ENCODE measurements at regions not wholly inside any gene's neighbourhood (a gene's known extent, or its start where the extent isn't known, plus 50 kb on each side); places are given as distances from the start of the nearest gene placed in this dataset.

DNA sequence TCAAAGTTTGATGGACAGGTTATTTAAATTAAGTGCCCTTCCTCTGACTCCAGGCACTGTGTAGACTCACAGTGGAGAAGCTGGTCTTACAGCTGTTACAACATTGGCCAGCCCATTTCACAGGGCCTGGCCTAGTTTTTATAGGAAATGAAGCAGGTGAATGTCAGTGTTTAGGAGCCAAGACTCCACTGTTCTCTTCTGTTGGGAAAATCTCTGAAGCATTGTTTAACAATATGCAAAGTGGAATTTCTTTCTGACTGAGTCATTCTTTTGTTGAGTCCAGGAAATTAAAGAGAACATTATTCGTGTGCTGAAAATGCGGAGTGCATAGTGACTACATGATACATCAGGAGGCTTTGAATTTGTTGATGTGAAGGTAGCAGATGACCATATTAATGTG is 64.7 kb downstream of the ARRDC4 start:
- CTCF ChIA-PET = no interaction called here
- H3K4me1 ChIP-seq (ENCODE audit: control insufficient read depth in 2 of 2, insufficient read depth in 2 of 2, low read length in 2 of 2) = no peaks in the 10 kb centered on the region
- Mint-ChIP-seq H3K36me3 (peaks cover 0 to 4% (median 0%) of the 10 kb centered on the region in 5 donors), H3K27ac (no peak overlapping the region), H3K4me3 (no peak overlapping the region), H3K4me1 (no peaks in the 10 kb centered on the region), H3K9me3 (peaks cover 0 to 13% (median 3%) of the 10 kb centered on the region in 11 donors), H3K27me3 (peaks cover 2 to 20% (median 16%) of the 10 kb centered on the region in 5 donors)
- H3K27ac ChIP-seq (ENCODE audit: low read depth, low read length) = no peak overlapping the region
- no peak for ATAC-seq
- H3K9me3 ChIP-seq (ENCODE audit: control insufficient read depth in 2 of 3, low read length in 3 of 3) = no peaks in the 10 kb centered on the region
- intact Hi-C loops (cut with micrococcal nuclease) = no loop called here
- no peak overlapping the region for H3K4me3 ChIP-seq (ENCODE audit: low read length)
- no peaks in the 10 kb centered on the region for H3K27me3 ChIP-seq (ENCODE audit: control insufficient read depth in 2 of 2, insufficient read depth in 2 of 2, low read length in 2 of 2)
- H3K36me3 ChIP-seq (ENCODE audit: control insufficient read depth in 2 of 3, insufficient read depth in 3 of 3, low read length in 3 of 3) = no peaks in the 10 kb centered on the region
- POLR2A ChIA-PET = interaction anchor here (0.7 kb wide), 1 partner anchor 26 kb away, joined by 3 read pairs; no protein-coding TSS in a partner anchor
- no peak for DNase-seq

DNA sequence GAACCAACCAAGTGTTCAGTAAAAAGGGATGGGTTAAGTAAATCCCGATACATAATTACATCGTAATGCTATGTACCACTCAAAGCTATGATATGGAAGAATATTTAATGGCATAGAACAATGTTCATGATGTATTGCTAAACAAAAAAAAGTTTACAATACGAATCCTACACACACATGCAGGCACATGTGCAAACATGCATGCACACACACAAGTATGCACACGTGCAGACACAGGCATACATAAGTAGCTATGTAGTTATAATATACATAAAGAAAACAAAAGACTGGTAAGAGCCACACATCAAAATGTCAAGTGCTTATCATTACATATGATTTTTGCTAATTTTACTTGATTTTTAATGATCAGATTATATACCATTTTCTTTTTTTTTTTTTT is 74.2 kb downstream of the ARRDC4 start:
- Histone ChIP-seq H3K4me1 (ENCODE audit: control insufficient read depth in 2 of 2, insufficient read depth in 2 of 2, low read length in 2 of 2) (no peaks in the 10 kb centered on the region), H3K4me3 (ENCODE audit: low read length) (no peak overlapping the region), H3K27ac (ENCODE audit: low read depth, low read length) (no peak overlapping the region), H3K36me3 (ENCODE audit: control insufficient read depth in 2 of 3, insufficient read depth in 3 of 3, low read length in 3 of 3) (no peaks in the 10 kb centered on the region), H3K27me3 (ENCODE audit: control insufficient read depth in 2 of 2, insufficient read depth in 2 of 2, low read length in 2 of 2) (no peaks in the 10 kb centered on the region), H3K9me3 (ENCODE audit: control insufficient read depth in 2 of 3, low read length in 3 of 3) (no peaks in the 10 kb centered on the region)
- peaks cover 0 to 11% (median 0%) of the 10 kb centered on the region in 5 donors for H3K27me3 Mint-ChIP-seq
- POLR2A ChIA-PET = no interaction called here
- no peaks in the 10 kb centered on the region for H3K9me3 Mint-ChIP-seq
- DNase-seq = no peak
- no peaks in the 10 kb centered on the region for H3K4me1 Mint-ChIP-seq
- CTCF ChIA-PET = no interaction called here
- H3K36me3 Mint-ChIP-seq = no peaks in the 10 kb centered on the region
- H3K4me3 Mint-ChIP-seq = no peak overlapping the region
- intact Hi-C loops (cut with micrococcal nuclease) = no loop called here
- H3K27ac Mint-ChIP-seq = no peak overlapping the region
- ATAC-seq = no peak

DNA sequence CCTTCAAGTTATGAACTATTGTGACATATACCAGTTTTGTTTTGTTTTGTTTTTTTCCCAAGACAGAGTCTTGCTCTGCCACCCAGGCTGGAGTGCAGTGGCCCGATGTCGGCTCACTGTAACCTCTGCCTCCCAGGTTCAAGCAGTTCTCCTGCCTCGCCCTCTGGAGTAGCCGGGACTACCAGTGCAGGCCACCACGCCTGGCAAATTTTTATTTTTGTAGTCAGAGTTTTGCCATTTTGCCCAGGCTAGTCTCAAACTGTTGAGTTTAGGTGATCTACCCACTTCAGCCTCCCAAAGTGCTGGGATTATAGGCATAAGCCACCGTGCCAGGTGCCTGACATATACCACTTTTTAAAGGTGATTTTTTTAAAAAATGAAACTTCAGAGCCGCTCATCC is 74.6 kb downstream of the ARRDC4 start:
- DNase-seq = no peak
- H3K4me3 ChIP-seq (ENCODE audit: low read length) = no peak overlapping the region
- H3K4me1 Mint-ChIP-seq = no peaks in the 10 kb centered on the region
- H3K36me3 ChIP-seq (ENCODE audit: control insufficient read depth in 2 of 3, insufficient read depth in 3 of 3, low read length in 3 of 3) = no peaks in the 10 kb centered on the region
- H3K9me3 Mint-ChIP-seq = no peaks in the 10 kb centered on the region
- intact Hi-C loops (cut with micrococcal nuclease) = no loop called here
- H3K27me3 Mint-ChIP-seq = peaks cover 0 to 11% (median 0%) of the 10 kb centered on the region in 5 donors
- no peaks in the 10 kb centered on the region for H3K27me3 ChIP-seq (ENCODE audit: control insufficient read depth in 2 of 2, insufficient read depth in 2 of 2, low read length in 2 of 2)
- H3K27ac ChIP-seq (ENCODE audit: low read depth, low read length) = no peak overlapping the region
- H3K27ac Mint-ChIP-seq = no peak overlapping the region
- CTCF ChIA-PET = no interaction called here
- no peaks in the 10 kb centered on the region for H3K9me3 ChIP-seq (ENCODE audit: control insufficient read depth in 2 of 3, low read length in 3 of 3)
- ATAC-seq = no peak
- no peaks in the 10 kb centered on the region for H3K36me3 Mint-ChIP-seq
- H3K4me1 ChIP-seq (ENCODE audit: control insufficient read depth in 2 of 2, insufficient read depth in 2 of 2, low read length in 2 of 2) = no peaks in the 10 kb centered on the region
- no peak overlapping the region for H3K4me3 Mint-ChIP-seq
- POLR2A ChIA-PET = no interaction called here

DNA sequence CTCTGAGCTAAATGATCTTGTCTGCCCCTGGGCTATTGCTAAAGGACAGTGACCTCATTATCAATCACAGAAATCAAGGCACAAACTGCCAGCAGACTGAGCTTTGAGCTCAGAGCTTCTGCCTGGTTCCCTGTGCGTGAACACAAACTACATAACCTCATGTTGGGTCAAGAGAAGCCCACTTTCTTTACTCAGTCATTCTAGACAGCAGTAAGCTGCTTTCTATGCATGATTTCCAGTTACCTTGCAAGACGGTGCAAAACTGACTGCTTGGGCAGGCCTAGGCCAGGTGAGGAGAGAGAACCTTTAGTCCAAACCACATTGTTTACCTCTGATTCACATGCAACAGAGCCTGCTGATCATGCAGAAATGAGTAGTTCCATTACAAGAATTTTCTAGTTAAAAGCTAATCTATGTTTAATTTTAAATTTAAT is 75.1 kb downstream of the ARRDC4 start:
- CTCF ChIA-PET = no interaction called here
- Mint-ChIP-seq H3K36me3 (no peaks in the 10 kb centered on the region), H3K9me3 (no peaks in the 10 kb centered on the region), H3K4me3 (no peak overlapping the region), H3K27ac (no peak overlapping the region), H3K4me1 (no peaks in the 10 kb centered on the region), H3K27me3 (peaks cover 0 to 11% (median 0%) of the 10 kb centered on the region in 5 donors)
- ATAC-seq (no peak), DNase-seq (no peak)
- intact Hi-C loops (cut with micrococcal nuclease) = no loop called here
- Histone ChIP-seq H3K4me3 (ENCODE audit: low read length) (no peak overlapping the region), H3K36me3 (ENCODE audit: control insufficient read depth in 2 of 3, insufficient read depth in 3 of 3, low read length in 3 of 3) (no peaks in the 10 kb centered on the region), H3K27me3 (ENCODE audit: control insufficient read depth in 2 of 2, insufficient read depth in 2 of 2, low read length in 2 of 2) (no peaks in the 10 kb centered on the region), H3K27ac (ENCODE audit: low read depth, low read length) (no peak overlapping the region), H3K4me1 (ENCODE audit: control insufficient read depth in 2 of 2, insufficient read depth in 2 of 2, low read length in 2 of 2) (no peaks in the 10 kb centered on the region), H3K9me3 (ENCODE audit: control insufficient read depth in 2 of 3, low read length in 3 of 3) (no peaks in the 10 kb centered on the region)
- POLR2A ChIA-PET = no interaction called here

DNA sequence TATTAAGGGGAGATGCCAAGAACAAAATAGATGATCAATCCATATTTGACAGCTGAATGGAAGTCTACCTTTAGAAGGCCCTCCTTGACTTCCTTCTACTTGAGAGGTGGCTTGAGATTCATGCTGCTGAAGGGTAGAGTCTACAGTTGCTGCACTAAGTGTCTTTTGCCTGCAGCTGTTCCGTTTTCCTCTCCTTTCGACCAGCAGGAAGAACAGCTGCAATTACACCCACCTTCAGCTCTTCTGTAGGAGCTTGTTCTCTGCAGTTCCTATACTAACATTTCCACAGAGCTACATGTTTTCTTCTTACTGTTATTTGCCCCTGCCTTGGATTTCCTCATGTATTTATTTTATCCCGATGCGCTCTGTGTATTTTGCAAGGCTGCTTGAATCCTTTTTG is 79.1 kb downstream of the ARRDC4 start:
- Histone ChIP-seq H3K27ac (ENCODE audit: low read depth, low read length) (no peak overlapping the region), H3K4me3 (ENCODE audit: low read length) (no peak overlapping the region), H3K9me3 (ENCODE audit: control insufficient read depth in 2 of 3, low read length in 3 of 3) (no peaks in the 10 kb centered on the region), H3K27me3 (ENCODE audit: control insufficient read depth in 2 of 2, insufficient read depth in 2 of 2, low read length in 2 of 2) (no peaks in the 10 kb centered on the region), H3K36me3 (ENCODE audit: control insufficient read depth in 2 of 3, insufficient read depth in 3 of 3, low read length in 3 of 3) (no peaks in the 10 kb centered on the region), H3K4me1 (ENCODE audit: control insufficient read depth in 2 of 2, insufficient read depth in 2 of 2, low read length in 2 of 2) (no peaks in the 10 kb centered on the region)
- intact Hi-C loops (cut with micrococcal nuclease) = no loop called here
- POLR2A ChIA-PET = interaction anchor here (0.6 kb wide), 1 partner anchor 111 kb away, joined by 3 read pairs; no protein-coding TSS in a partner anchor
- no peak for DNase-seq
- Mint-ChIP-seq H3K4me1 (no peaks in the 10 kb centered on the region), H3K9me3 (peaks cover 0 to 2% (median 0%) of the 10 kb centered on the region in 11 donors), H3K27ac (no peak overlapping the region), H3K36me3 (no peaks in the 10 kb centered on the region), H3K27me3 (peaks cover 0 to 5% (median 0%) of the 10 kb centered on the region in 5 donors), H3K4me3 (no peak overlapping the region)
- ATAC-seq = no peak
- CTCF ChIA-PET = no interaction called here

DNA sequence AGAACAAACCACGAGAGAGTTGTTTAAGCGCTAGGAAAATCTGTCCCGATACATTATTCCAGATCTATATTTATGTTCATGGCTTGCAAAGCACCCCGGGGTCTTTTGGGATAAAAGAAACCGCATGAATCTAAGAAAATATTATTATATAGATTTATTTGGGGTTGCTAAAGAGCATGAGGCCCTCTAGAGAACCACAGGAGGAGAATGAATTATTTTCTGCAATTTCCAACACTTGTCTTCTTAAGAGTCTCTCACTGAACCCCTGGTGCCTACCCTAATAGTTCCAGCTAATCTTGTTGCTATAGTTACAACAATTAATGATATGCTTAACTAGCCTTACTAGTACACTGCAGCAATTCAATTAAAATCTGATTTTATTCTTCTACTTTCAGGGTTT is 79.6 kb downstream of the ARRDC4 start:
- ATAC-seq = no peak
- POLR2A ChIA-PET = no interaction called here
- Histone ChIP-seq H3K27me3 (ENCODE audit: control insufficient read depth in 2 of 2, insufficient read depth in 2 of 2, low read length in 2 of 2) (no peaks in the 10 kb centered on the region), H3K9me3 (ENCODE audit: control insufficient read depth in 2 of 3, low read length in 3 of 3) (no peaks in the 10 kb centered on the region), H3K27ac (ENCODE audit: low read depth, low read length) (no peak overlapping the region), H3K4me3 (ENCODE audit: low read length) (no peak overlapping the region), H3K36me3 (ENCODE audit: control insufficient read depth in 2 of 3, insufficient read depth in 3 of 3, low read length in 3 of 3) (no peaks in the 10 kb centered on the region), H3K4me1 (ENCODE audit: control insufficient read depth in 2 of 2, insufficient read depth in 2 of 2, low read length in 2 of 2) (no peaks in the 10 kb centered on the region)
- H3K27me3 Mint-ChIP-seq = peaks cover 0 to 5% (median 0%) of the 10 kb centered on the region in 5 donors
- intact Hi-C loops (cut with micrococcal nuclease) = no loop called here
- CTCF ChIA-PET = interaction anchor here (0.6 kb wide), 1 partner anchor 135 kb away, joined by 4 read pairs; no protein-coding TSS in a partner anchor
- no peak overlapping the region for H3K27ac Mint-ChIP-seq
- H3K4me3 Mint-ChIP-seq = no peak overlapping the region
- no peak for DNase-seq
- no peaks in the 10 kb centered on the region for H3K36me3 Mint-ChIP-seq
- H3K9me3 Mint-ChIP-seq = peaks cover 0 to 2% (median 0%) of the 10 kb centered on the region in 11 donors
- no peaks in the 10 kb centered on the region for H3K4me1 Mint-ChIP-seq

DNA sequence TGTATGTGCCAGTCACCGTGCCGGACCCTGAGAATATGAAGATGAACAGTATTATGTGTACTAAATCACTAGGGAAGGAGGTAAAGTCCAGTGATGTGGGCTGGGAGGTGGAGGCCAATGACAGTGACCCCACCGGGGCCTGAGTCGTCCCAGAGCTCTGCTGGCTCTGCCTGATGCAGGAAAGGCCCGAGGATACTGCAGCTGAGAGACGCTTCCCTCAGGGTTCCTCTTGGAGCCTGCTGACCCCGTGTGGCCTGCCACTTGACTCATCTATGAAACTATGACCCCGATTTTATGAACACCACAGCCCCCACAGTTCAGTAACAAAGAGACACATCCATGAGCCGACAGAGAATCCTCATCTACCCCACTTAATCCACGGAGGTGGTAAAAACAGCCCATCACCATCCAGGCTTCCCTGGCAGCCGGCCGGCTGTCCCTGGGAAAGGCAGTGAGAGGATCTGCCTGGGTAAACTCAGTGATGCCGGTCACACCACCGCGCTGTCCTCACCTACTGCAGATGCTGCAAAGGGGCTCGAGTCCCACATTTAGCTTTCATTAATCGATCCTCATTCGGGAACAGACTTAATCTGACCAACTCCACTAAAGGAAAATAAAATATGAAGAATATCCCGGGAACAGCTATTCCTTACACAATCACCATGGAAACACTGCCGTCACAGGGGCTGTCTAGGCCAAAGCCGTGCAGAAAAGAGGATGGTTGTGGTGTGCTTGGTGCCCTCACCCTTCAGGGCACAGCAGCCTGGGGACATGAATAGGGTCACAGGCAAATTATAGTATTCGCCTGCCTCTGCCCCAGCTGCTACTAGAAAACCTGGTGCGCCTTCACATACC is 82.9 kb downstream of the ARRDC4 start:
- Histone ChIP-seq H3K27ac (ENCODE audit: low read depth, low read length) (no peak overlapping the region), H3K4me3 (ENCODE audit: low read length) (no peak overlapping the region), H3K9me3 (ENCODE audit: control insufficient read depth in 2 of 3, low read length in 3 of 3) (no peaks in the 10 kb centered on the region), H3K36me3 (ENCODE audit: control insufficient read depth in 2 of 3, insufficient read depth in 3 of 3, low read length in 3 of 3) (no peaks in the 10 kb centered on the region), H3K27me3 (ENCODE audit: control insufficient read depth in 2 of 2, insufficient read depth in 2 of 2, low read length in 2 of 2) (no peaks in the 10 kb centered on the region), H3K4me1 (ENCODE audit: control insufficient read depth in 2 of 2, insufficient read depth in 2 of 2, low read length in 2 of 2) (no peaks in the 10 kb centered on the region)
- Mint-ChIP-seq H3K4me1 (no peaks in the 10 kb centered on the region), H3K9me3 (peaks cover 0 to 6% (median 2%) of the 10 kb centered on the region in 11 donors), H3K36me3 (no peaks in the 10 kb centered on the region), H3K4me3 (no peak overlapping the region), H3K27ac (no peak overlapping the region), H3K27me3 (peaks cover 0 to 7% (median 0%) of the 10 kb centered on the region in 5 donors)
- CTCF ChIA-PET = no interaction called here
- DNase-seq = no peak
- intact Hi-C loops (cut with micrococcal nuclease) = no loop called here
- ATAC-seq = no peak
- POLR2A ChIA-PET = no interaction called here
